22Rv1 (cell line): ENCODE measurements at regions not wholly inside any gene's neighbourhood (a gene's known extent, or its start where the extent isn't known, plus 50 kb on each side); places are given as distances from the start of the nearest gene placed in this dataset.

ENCODE experiments used
- H3K27ac ChIP-seq: fragments of 450-650 bp; 2 replicates; pipeline ENCODE4 v1.5.1; 2017
- ZFX ChIP-seq: fragments of 450-650 bp; IDR thresholded peaks from 2 replicates; pipeline ENCODE4 v1.6.1; 2017; ENCODE audit warnings: antibody characterized with exemption, borderline replicate concordance
- TF ChIP-seq, protein P1 (sequence below): fragments of 450-650 bp; IDR thresholded peaks from 2 replicates; pipeline ENCODE4 v1.5.1; 2017; ENCODE audit warnings: mild to moderate bottlenecking

DNA sequence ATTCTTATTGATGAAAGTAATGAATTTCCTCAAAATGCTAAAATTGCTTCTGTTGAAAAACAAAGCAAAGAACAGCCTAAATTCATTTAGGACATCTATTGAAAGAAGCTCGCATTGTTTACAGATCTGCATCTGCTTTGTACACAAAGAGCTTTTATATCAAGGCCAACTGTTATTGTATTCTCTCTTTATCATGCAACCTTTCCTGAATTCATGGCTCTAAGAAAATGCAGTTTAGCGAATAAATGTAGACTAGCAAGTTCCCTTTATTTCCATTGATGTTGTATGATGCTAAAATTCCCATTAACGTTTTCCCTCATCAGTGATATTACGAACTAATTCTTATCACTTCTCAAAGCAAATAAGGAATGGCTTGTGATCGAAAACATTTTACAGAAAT lies 446.3 kb downstream of the MID1IP1 start:
- H3K27ac ChIP-seq = no peak overlapping the region
- TF ChIP-seq, protein P1, sequence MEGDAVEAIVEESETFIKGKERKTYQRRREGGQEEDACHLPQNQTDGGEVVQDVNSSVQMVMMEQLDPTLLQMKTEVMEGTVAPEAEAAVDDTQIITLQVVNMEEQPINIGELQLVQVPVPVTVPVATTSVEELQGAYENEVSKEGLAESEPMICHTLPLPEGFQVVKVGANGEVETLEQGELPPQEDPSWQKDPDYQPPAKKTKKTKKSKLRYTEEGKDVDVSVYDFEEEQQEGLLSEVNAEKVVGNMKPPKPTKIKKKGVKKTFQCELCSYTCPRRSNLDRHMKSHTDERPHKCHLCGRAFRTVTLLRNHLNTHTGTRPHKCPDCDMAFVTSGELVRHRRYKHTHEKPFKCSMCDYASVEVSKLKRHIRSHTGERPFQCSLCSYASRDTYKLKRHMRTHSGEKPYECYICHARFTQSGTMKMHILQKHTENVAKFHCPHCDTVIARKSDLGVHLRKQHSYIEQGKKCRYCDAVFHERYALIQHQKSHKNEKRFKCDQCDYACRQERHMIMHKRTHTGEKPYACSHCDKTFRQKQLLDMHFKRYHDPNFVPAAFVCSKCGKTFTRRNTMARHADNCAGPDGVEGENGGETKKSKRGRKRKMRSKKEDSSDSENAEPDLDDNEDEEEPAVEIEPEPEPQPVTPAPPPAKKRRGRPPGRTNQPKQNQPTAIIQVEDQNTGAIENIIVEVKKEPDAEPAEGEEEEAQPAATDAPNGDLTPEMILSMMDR = no peak
- TF ChIP-seq ZFX = no peak

DNA sequence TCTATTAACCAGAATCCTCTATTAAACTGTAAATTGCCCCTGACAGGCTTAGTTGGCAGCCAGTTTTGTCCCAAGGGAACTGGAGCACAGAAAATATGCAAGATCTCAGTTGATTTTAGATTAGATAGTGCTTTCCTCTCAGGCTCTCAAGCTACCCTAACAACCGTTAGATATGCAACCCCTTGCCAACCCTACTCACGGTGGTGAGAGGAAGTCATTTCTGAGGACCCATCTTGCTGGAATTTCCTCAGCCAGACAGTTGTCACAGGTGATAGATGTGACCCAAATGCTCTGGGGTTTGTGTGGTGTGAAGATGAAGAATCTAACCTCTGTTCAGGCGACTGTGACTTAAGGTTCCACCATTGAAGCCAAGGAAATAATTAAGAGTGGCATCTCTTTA lies 447.1 kb downstream of the MID1IP1 start:
- TF ChIP-seq, protein P1 = no peak
- TF ChIP-seq ZFX = no peak
- H3K27ac ChIP-seq = no peak overlapping the region

DNA sequence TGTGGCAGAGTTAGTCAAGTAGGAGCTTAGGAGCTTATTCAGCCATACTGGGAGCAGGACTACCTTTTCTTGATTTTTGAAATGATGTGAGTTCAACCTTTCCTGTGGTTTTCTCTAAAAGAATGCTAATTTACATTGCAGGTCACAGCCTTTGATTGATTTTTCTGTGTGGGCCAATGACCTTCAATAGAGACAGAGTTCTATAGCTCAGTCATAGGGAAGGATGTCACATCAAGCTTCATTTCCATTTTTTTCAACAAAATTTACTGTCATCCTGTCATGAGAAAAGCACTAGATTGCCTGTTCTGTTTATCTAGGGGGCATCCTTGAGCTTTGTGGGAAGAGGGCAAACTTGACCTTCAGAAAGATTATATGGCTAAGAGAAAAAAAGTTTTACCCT lies 448.7 kb downstream of the MID1IP1 start:
- TF ChIP-seq ZFX = no peak
- TF ChIP-seq, protein P1 = no peak
- H3K27ac ChIP-seq = no peak overlapping the region

DNA sequence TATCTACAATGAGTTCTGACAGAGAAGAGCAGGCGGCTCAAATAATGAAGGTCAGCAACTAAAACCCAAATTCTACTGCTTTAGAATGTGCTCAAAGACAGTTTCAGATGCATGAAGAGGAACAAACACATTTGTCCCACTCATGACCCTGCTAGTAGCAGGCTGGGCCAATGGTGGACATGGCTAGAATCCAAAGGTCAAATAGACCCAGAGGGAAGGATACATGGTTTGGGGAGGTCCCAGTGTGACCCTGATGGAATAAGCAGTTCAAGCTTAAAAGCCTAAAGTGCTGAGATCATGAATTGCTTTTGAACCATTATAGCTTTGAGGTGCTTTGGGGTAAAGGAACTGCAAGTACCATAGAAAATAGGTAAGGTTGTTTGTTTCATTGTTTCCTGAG lies 450.7 kb downstream of the MID1IP1 start:
- no peak overlapping the region for H3K27ac ChIP-seq
- TF ChIP-seq, protein P1 = no peak
- TF ChIP-seq ZFX = no peak

DNA sequence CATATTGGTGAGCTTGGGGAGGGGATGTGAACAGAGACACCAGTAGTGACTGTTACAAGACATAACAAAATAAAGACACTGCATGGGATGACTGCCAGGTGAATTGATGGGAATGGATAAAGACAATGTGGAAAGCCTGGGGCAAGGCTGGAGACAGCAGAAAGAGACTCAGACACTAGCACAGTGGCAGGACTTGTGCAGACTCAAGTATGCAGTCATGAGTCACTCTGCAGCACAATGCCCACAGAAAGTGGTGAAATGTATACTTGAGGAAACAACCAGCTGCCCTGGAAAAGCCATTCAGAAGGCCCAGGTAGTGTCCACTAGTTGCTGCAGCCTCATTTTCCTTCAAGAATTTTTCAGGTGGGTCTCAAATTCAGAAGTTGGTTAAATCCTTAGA lies 452.3 kb downstream of the MID1IP1 start:
- TF ChIP-seq, protein P1 = no peak
- no peak for TF ChIP-seq ZFX
- no peak overlapping the region for H3K27ac ChIP-seq

DNA sequence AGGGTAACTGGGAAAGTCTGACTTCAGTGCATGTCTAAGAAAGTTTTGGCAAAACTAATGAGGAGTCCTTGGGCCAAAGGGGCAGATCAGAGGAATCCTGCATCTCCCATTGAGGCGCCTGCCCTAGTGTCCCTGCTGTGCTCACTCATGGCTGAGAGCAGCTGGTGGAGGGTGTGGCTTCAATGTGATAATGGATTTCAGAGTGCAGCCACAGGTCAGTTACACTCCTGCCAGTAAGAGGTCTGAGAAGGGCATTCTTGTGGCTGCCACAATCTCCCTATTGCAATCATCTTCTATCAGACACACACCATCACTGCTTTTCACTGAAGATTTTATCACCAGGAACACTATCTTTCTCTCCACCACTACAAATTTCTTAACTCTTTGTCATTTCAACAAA lies 457.1 kb downstream of the MID1IP1 start:
- H3K27ac ChIP-seq = no peak overlapping the region
- no peak for TF ChIP-seq ZFX
- TF ChIP-seq, protein P1 = no peak

DNA sequence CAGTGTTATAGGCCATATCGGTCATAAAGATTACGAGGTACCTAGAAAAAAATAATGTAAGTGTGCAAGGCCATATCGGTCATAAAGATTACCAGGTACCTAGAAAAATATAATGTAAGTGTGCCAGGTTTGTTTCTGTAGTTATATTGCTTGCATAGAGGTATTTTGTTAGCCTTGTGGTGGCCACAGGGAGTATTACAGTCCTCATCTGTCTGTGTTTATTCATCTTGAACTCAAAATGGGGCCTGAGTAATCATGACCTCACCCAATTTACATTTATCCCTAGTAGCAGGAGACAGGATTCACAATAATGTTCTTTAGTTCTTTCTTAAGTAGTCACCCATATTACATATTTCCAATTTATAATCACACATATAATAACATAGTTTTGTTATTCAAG lies 459.7 kb downstream of the MID1IP1 start:
- no peak overlapping the region for H3K27ac ChIP-seq
- no peak for TF ChIP-seq ZFX
- TF ChIP-seq, protein P1 = no peak
